HEK293 (cell line): ENCODE measurements at regions not wholly inside any gene's neighbourhood (a gene's known extent, or its start where the extent isn't known, plus 50 kb on each side); places are given as distances from the start of the nearest gene placed in this dataset.

Experiments used
- SP3 ChIP-seq: fragments of 450-650 bp; formaldehyde crosslinking; IDR thresholded peaks from 2 replicates; pipeline ENCODE4 v1.5.1; 2016; ENCODE audit warnings: missing biosample characterization, missing genetic modification characterization
- ZBTB7A ChIP-seq: fragments of 450-650 bp; formaldehyde crosslinking; IDR thresholded peaks from 2 replicates; pipeline ENCODE4 v1.5.1; 2016; ENCODE audit warnings: low read depth, missing biosample characterization, missing genetic modification characterization
- ZNF121 ChIP-seq: fragments of 450-650 bp; formaldehyde crosslinking; IDR thresholded peaks from 2 replicates; pipeline ENCODE4 v1.5.1; 2016; ENCODE audit warnings: missing biosample characterization, missing genetic modification characterization
- ZNF133 ChIP-seq: fragments of 450-650 bp; formaldehyde crosslinking; IDR thresholded peaks from 2 replicates; pipeline ENCODE4 v1.5.1; 2016; ENCODE audit warnings: missing biosample characterization, missing genetic modification characterization
- ZNF175 ChIP-seq: fragments of 450-650 bp; formaldehyde crosslinking; IDR thresholded peaks from 2 replicates; pipeline ENCODE4 v1.5.1; 2016; ENCODE audit warnings: missing biosample characterization, missing genetic modification characterization
- ZNF202 ChIP-seq: fragments of 450-650 bp; formaldehyde crosslinking; IDR thresholded peaks from 2 replicates; pipeline ENCODE4 v1.5.1; 2016; ENCODE audit warnings: missing biosample characterization, missing genetic modification characterization, borderline replicate concordance
- ZNF24 ChIP-seq: fragments of 450-650 bp; formaldehyde crosslinking; IDR thresholded peaks from 2 replicates; pipeline ENCODE4 v1.5.1; 2016; ENCODE audit warnings: missing biosample characterization, missing genetic modification characterization
- ZNF274 ChIP-seq, 2 experiments: fragments of 200-500 bp in 1 of 2; fragments of 450-650 bp in 1 of 2; sonication (Bioruptor generic) in 1 of 2; formaldehyde crosslinking in 1 of 2; IDR thresholded peaks; 2 replicates each; pipeline versions ENCODE4 v1.5.1 to v1.6.1; 2014 to 2016; ENCODE audit warnings: borderline replicate concordance in 1 of 2, inconsistent platforms in 1 of 2, low read length in 1 of 2, missing biosample characterization in 1 of 2, missing genetic modification characterization in 1 of 2
- ZNF514 ChIP-seq: fragments of 450-650 bp; formaldehyde crosslinking; IDR thresholded peaks from 2 replicates; pipeline ENCODE4 v1.5.1; 2016; ENCODE audit warnings: missing biosample characterization, missing genetic modification characterization
- TF ChIP-seq, protein P1 (sequence below): fragments of 450-650 bp; formaldehyde crosslinking; IDR thresholded peaks from 2 replicates; pipeline ENCODE4 v1.5.1; 2016; ENCODE audit warnings: missing biosample characterization, missing genetic modification characterization
- TF ChIP-seq, protein P2 (sequence below): fragments of 450-650 bp; formaldehyde crosslinking; IDR thresholded peaks from 2 replicates; pipeline ENCODE4 v1.5.1; 2016; ENCODE audit warnings: missing biosample characterization, missing genetic modification characterization, low read depth
- TF ChIP-seq, protein P3 (sequence below): fragments of 450-650 bp; formaldehyde crosslinking; optimal IDR thresholded peaks from 2 replicates; pipeline ENCODE3; 2016; ENCODE audit warnings: missing biosample characterization, mild to moderate bottlenecking, missing genetic modification characterization

DNA sequence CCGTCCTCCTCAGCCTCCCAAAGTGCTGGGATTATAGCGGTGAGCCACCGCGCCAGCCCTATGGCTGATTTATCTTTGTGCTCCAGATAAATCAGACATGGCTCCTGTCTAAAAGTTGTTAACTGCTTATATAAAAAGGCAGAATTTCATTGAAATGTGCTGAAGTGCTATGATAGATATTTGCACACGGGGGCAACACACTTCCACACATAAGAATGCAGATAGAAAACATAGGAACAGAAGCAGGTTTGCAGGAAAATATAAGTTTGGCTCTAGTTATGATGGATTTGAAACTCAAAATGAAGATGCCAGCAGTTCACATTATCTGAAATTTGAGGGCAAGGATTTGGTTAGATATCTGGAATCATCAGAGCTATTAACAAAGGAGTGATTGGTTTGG lies 163.1 kb upstream of the SLITRK2 start:
- TF ChIP-seq, protein P1, sequence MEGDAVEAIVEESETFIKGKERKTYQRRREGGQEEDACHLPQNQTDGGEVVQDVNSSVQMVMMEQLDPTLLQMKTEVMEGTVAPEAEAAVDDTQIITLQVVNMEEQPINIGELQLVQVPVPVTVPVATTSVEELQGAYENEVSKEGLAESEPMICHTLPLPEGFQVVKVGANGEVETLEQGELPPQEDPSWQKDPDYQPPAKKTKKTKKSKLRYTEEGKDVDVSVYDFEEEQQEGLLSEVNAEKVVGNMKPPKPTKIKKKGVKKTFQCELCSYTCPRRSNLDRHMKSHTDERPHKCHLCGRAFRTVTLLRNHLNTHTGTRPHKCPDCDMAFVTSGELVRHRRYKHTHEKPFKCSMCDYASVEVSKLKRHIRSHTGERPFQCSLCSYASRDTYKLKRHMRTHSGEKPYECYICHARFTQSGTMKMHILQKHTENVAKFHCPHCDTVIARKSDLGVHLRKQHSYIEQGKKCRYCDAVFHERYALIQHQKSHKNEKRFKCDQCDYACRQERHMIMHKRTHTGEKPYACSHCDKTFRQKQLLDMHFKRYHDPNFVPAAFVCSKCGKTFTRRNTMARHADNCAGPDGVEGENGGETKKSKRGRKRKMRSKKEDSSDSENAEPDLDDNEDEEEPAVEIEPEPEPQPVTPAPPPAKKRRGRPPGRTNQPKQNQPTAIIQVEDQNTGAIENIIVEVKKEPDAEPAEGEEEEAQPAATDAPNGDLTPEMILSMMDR (tag by site-specific recombination) = no peak
- TF ChIP-seq SP3 (tag by site-specific recombination) = no peak
- no peak for TF ChIP-seq ZNF175 (tag by site-specific recombination)
- TF ChIP-seq, protein P2, sequence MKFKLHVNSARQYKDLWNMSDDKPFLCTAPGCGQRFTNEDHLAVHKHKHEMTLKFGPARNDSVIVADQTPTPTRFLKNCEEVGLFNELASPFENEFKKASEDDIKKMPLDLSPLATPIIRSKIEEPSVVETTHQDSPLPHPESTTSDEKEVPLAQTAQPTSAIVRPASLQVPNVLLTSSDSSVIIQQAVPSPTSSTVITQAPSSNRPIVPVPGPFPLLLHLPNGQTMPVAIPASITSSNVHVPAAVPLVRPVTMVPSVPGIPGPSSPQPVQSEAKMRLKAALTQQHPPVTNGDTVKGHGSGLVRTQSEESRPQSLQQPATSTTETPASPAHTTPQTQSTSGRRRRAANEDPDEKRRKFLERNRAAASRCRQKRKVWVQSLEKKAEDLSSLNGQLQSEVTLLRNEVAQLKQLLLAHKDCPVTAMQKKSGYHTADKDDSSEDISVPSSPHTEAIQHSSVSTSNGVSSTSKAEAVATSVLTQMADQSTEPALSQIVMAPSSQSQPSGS (tag by site-specific recombination) = no peak
- no peak for TF ChIP-seq ZNF24 (tag by site-specific recombination)
- no peak for TF ChIP-seq ZNF121 (tag by site-specific recombination)
- no peak for TF ChIP-seq ZBTB7A
- no peak for TF ChIP-seq ZNF274 (IDR thresholded peaks at IDR 0.05; ENCODE audit: low read length)
- no peak for TF ChIP-seq ZNF274 (tag by site-specific recombination; IDR thresholded peaks at IDR 0.05; ENCODE audit: borderline replicate concordance)
- TF ChIP-seq, protein P3, sequence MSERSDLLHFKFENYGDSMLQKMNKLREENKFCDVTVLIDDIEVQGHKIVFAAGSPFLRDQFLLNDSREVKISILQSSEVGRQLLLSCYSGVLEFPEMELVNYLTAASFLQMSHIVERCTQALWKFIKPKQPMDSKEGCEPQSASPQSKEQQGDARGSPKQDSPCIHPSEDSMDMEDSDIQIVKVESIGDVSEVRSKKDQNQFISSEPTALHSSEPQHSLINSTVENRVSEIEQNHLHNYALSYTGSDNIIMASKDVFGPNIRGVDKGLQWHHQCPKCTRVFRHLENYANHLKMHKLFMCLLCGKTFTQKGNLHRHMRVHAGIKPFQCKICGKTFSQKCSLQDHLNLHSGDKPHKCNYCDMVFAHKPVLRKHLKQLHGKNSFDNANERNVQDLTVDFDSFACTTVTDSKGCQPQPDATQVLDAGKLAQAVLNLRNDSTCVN (tag by site-specific recombination) = no peak
- no peak for TF ChIP-seq ZNF514 (tag by site-specific recombination)
- no peak for TF ChIP-seq ZNF133 (tag by site-specific recombination)
- no peak for TF ChIP-seq ZNF202 (tag by site-specific recombination)
